Aorta (tissue), 5 donors: ENCODE measurements at regions not wholly inside any gene's neighbourhood (a gene's known extent, or its start where the extent isn't known, plus 50 kb on each side); places are given as distances from the start of the nearest gene placed in this dataset.
"Not testable (repeated sequence)": the region's sequence is repeated elsewhere in the genome, so short reads cannot be mapped to it uniquely, and the experiment has no call there.

ENCODE experiments used
- ATAC-seq: fragments of 200-7000 bp; cut with Tn5 transposase; one replicate; pipeline ENCODE4 v1.9.1; 2022; ENCODE audit warnings: moderate library complexity; ENCODE audit not compliant: low FRiP score
- DNase-seq, 2 donors: peaks; one replicate each; pipeline ENCODE4 v3.0.0-alpha.2; 2020
- H3K27ac ChIP-seq, 2 donors: one replicate each; pipeline ENCODE4 v1.5.1; 2013; ENCODE audit warnings: low read length in 2 of 2, mild to moderate bottlenecking in 2 of 2, moderate library complexity in 2 of 2, control low read depth in 1 of 2, inconsistent platforms in 1 of 2, low read depth in 1 of 2
- H3K27me3 ChIP-seq, 2 donors: one replicate each; pipeline ENCODE4 v1.6.1; 2013; ENCODE audit warnings: control low read depth in 1 of 2, low read length in 1 of 2, mild to moderate bottlenecking in 1 of 2, moderate library complexity in 1 of 2; ENCODE audit not compliant: insufficient read depth in 2 of 2, control insufficient read depth in 1 of 2
- H3K36me3 ChIP-seq, 2 donors: one replicate each; pipeline ENCODE4 v1.6.1; 2013; ENCODE audit warnings: control low read depth in 1 of 2, low read length in 1 of 2, mild to moderate bottlenecking in 1 of 2; ENCODE audit not compliant: insufficient read depth in 2 of 2, control insufficient read depth in 1 of 2
- H3K4me1 ChIP-seq, 2 donors: one replicate each; pipeline ENCODE4 v1.6.1; 2013; ENCODE audit warnings: low read length in 2 of 2, control low read depth in 1 of 2, mild to moderate bottlenecking in 1 of 2, moderate library complexity in 1 of 2; ENCODE audit not compliant: insufficient read depth in 2 of 2, control insufficient read depth in 1 of 2
- H3K4me3 ChIP-seq, 2 donors: one replicate each; pipeline ENCODE4 v1.5.1; 2013; ENCODE audit warnings: low read length in 2 of 2, control low read depth in 1 of 2, mild to moderate bottlenecking in 1 of 2
- H3K9me3 ChIP-seq: one replicate; pipeline ENCODE4 v1.6.1; 2013; ENCODE audit warnings: mild to moderate bottlenecking, low read length; ENCODE audit not compliant: control insufficient read depth
- WGBS, 2 donors: extraction: QIAGEN DNeasy Blood & Tissue Kit; methylation state at CpG; one replicate each; pipeline ENCODE4 v1.1.7; 2013; 5-methylcytosine and 5-hydroxymethylcytosine counted together
- intact Hi-C, 2 donors: fragments of 100-400 bp; cut with DNase I; formaldehyde crosslinking; loops; one replicate each; pipeline versions ENCODE4 v1.14.2 to v1.15.0; 2022
- donor health status: healthy with polysubstance abuse.
- donor health status: Bipolar disorder and iron deficiency.
- donor health status: DM: no; HTN: no; CAD: no.
- donor health status: DM: no; HTN: no; CAD: no.
- donor health status: DM: yes; HTN: yes; CAD: no.

DNA sequence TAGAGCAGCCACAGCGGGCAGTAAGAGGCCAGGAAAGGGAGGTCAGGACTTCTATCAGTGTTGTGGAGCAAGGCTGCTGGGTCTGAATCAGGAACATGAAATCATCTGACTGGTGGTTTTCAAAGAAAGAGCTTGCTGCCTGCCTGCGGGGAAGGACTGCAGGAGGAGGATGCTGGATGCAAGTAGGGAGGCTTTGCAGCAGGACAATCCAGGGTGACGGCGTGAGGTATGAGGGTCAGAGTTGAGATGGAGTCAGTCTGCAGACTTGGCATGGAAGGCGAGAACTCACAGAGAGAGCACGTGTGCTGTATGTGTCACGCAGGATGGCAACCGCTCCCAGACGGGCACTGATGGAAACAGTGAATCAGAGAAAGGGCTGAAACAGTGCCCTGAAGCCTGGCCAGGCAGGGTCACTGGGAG lies 59.2 kb upstream of the CD93 start:
- Histone ChIP-seq H3K4me3 (no peak overlapping the region), H3K36me3 (no peaks in the 10 kb centered on the region), H3K27ac (peak overlapping the region in 1 of 2 donors; percentile 94), H3K4me1 (peaks cover 0 to 8% of the 10 kb centered on the region in 2 donors), H3K9me3 (no peaks in the 10 kb centered on the region), H3K27me3 (no peaks in the 10 kb centered on the region)
- intact Hi-C loops = loop anchor here in 1 of 2 donors (5.0 kb wide), 2 partner anchors 83 to 112 kb away; no protein-coding TSS in a partner anchor
- DNase-seq = peak; percentile 85 to 88
- 31 to 37% methylated on average over 9 of the region's 9 CpGs for WGBS, 2 donors
- peak; percentile 67 for ATAC-seq

DNA sequence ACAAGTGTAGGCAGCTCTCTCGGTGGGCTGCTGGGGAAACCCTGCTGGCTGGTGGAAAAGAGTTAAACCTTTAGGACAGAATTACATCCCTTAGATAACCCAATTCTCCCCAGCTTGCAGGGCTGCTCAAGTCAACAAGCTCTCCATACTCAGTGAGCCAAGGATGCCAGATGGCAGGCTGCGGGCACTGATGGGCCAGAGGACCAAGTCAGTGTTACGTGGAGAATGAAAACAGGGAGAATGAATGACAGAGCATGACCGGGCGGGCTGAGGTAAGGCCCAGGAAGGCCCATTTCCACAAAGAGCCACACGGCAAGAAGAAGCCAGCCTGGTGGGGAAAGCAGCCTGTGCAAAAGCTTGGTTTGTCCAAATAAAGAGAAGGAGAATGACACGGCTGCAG lies 58.7 kb upstream of the CD93 start:
- peaks cover 0 to 8% of the 10 kb centered on the region in 2 donors for H3K4me1 ChIP-seq
- H3K4me3 ChIP-seq = no peak overlapping the region
- ATAC-seq = no peak
- H3K27ac ChIP-seq = peak overlapping the region in 1 of 2 donors; percentile 94
- intact Hi-C loops = loop anchor here in 1 of 2 donors (5.0 kb wide), 3 partner anchors 58 to 112 kb away; partner anchors contain the start of gene CD93
- no peaks in the 10 kb centered on the region for H3K9me3 ChIP-seq
- H3K36me3 ChIP-seq = no peaks in the 10 kb centered on the region
- WGBS, 2 donors = 41 to 59% methylated on average over 7 of the region's 7 CpGs
- DNase-seq = no peak
- H3K27me3 ChIP-seq = no peaks in the 10 kb centered on the region

DNA sequence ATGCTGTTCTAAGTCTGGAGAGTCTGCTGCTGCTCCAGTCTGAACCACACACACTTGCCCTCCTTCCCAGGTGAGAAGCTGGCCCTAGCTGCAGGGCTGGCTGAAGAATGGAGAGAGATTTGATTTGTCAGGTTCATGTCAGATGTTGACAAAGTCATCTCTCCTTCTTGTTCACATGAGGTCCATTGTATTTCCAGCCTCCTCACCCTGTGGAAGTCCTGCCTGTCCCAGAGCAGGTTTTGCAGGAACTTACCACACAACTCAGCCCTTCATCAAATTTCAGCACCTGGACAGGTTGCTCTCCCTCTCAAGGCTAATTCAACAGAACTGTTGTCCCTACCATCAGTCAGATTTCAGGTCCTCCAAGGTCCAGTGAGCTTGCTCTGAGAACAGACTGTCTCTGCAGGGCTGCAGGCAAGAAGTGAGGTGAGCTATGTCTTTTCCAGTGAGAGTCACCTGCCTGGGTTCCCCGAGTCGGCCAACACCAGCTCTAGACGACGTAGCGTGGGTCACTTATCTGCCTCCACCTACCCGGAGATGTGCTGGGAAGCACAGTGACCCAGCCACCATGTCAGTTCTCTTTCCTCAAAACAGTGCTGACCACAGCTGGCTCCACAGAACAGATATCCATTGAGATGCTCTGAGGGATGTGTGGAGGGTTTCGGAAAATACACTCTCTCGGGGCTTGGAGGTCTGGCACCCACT lies 58.0 kb upstream of the CD93 start:
- Histone ChIP-seq H3K27me3 (no peaks in the 10 kb centered on the region), H3K4me3 (no peak overlapping the region), H3K27ac (peak overlapping the region in 1 of 2 donors; percentile 94), H3K36me3 (no peaks in the 10 kb centered on the region), H3K4me1 (peaks cover 0 to 8% of the 10 kb centered on the region in 2 donors), H3K9me3 (no peaks in the 10 kb centered on the region)
- intact Hi-C loops = loop anchor here in 1 of 2 donors (5.0 kb wide), 1 partner anchor 57 kb away; the partner anchor contains the start of gene CD93
- ATAC-seq (no peak), DNase-seq (peak in 1 of 2 donors; percentile 35)
- 97% methylated on average over 8 of the region's 8 CpGs for WGBS, 2 donors

DNA sequence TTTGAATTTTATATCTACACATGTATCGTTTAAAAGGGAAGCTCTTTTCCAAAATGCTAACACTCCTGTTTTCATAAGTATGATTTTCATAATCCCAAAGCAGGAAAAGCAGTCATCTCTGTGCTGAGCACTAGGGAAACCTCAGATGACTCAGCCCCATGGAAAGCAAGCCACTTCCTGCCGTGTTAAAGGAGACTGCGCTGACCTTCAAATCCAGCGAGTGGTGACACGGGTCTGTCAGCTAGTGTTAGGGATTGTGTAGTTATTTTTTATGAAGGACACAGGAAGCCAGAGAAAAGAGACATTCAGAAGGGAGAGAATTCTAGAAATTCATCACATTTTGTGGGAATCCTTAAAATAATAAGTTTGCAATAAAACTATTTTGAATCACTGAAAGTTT lies 57.0 kb upstream of the CD93 start:
- no peaks in the 10 kb centered on the region for H3K27me3 ChIP-seq
- H3K4me3 ChIP-seq = no peak overlapping the region
- ATAC-seq (peak; percentile 61), DNase-seq (peak in 1 of 2 donors; percentile 89)
- 4 to 11% methylated on average over 5 of the region's 5 CpGs for WGBS, 2 donors
- intact Hi-C loops = loop anchor here in 1 of 2 donors (5.0 kb wide), 1 partner anchor 56 kb away; the partner anchor contains the start of gene CD93
- H3K9me3 ChIP-seq = no peaks in the 10 kb centered on the region
- H3K36me3 ChIP-seq = no peaks in the 10 kb centered on the region
- H3K4me1 ChIP-seq = peaks cover 0 to 8% of the 10 kb centered on the region in 2 donors
- H3K27ac ChIP-seq = no peak overlapping the region

DNA sequence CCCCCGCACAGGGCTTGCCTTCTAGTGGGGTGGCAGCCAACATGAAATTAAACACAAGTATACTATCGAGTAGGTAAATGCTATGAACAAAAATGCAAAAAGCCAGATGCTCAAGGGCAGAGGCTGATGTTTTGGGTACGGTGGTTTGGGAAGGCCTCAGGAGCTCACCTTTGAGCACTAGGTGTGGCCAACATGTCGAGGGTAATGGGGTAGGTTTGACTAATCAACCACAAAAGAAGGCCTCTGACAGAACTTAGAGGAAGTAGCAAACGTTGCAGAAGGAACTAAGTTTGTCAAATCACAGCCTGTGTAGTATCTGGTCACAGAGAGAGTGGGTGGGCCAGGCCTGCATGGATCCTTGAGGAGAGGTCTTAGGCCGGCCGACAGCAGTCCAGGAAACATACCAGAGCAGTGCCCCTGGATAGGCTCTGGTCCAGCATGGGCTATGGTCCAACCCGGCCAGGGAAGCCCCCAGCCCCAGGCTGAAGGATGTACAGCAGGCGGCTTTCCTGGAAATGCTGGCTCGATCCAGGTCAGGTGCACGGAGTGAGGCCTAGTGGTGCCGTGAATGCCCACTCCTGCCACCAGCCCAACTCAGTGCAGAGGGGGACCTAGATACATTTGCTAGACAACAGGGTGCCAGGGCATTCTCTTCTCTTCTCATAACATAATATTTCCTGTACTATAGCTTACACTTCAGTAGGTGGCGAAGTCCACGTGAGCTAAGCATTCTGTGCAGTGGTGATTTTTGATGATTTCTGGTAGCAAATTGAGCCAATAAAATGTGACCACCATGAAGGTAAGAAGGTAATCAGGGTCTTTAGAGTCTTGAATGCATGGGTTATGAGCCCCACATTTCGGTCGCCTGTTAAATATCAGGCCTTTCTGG lies 56.3 kb upstream of the CD93 start:
- DNase-seq (peak in 1 of 2 donors; percentile 50), ATAC-seq (peak; percentile 37)
- H3K4me1 ChIP-seq = peaks cover 0 to 6% of the 10 kb centered on the region in 2 donors
- peak overlapping the region; percentile 73 to 76 for H3K27ac ChIP-seq
- intact Hi-C loops = loop anchor here in 1 of 2 donors (5.0 kb wide), 1 partner anchor 55 kb away; the partner anchor contains the start of gene CD93
- H3K27me3 ChIP-seq = no peaks in the 10 kb centered on the region
- WGBS, 2 donors = 88 to 90% methylated on average over 16 of the region's 16 CpGs
- H3K36me3 ChIP-seq = no peaks in the 10 kb centered on the region
- H3K4me3 ChIP-seq = no peak overlapping the region
- no peaks in the 10 kb centered on the region for H3K9me3 ChIP-seq

DNA sequence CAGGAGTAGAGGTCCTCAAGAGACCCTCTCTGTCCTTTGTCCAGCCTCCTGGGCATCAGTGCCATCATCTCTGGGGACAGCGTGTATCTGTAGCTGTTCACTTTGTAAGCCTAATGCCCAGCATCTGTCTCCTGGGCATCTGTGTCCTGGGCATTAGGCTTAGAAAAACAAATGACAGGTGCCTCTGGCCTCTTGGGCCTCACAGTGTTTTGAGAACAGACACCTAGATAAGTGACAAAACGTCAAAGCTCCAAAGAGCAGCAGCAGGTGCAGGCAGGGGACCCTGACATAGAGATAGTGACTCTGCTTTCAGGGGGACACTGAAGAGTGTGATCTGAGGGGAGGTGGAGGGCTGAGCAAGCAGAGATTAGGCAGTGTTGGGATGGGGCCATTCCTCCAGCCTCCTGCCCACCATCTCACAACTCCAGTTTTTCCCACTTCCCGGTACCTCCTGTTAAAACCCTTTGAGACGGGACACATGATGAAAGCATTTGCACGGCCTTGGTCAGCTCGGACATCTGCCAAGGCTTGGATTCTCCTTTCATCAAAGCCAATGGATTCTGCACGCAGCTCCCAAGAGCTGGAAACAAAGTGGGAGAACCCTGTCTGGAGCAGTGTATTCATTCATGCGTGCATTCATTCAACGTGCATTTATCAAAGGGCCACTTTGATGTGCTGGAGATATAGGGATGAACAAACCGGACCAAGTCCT lies 55.5 kb upstream of the CD93 start:
- no peaks in the 10 kb centered on the region for H3K36me3 ChIP-seq
- 91 to 92% methylated on average over 10 of the region's 10 CpGs for WGBS, 2 donors
- ATAC-seq (no peak), DNase-seq (peak in 1 of 2 donors; percentile 23)
- no peak overlapping the region for H3K27ac ChIP-seq
- intact Hi-C loops = loop anchor here in 1 of 2 donors (5.0 kb wide), 1 partner anchor 54 kb away; the partner anchor contains the start of gene CD93
- H3K9me3 ChIP-seq = no peaks in the 10 kb centered on the region
- no peaks in the 10 kb centered on the region for H3K27me3 ChIP-seq
- no peak overlapping the region for H3K4me3 ChIP-seq
- peaks cover 0 to 6% of the 10 kb centered on the region in 2 donors for H3K4me1 ChIP-seq

DNA sequence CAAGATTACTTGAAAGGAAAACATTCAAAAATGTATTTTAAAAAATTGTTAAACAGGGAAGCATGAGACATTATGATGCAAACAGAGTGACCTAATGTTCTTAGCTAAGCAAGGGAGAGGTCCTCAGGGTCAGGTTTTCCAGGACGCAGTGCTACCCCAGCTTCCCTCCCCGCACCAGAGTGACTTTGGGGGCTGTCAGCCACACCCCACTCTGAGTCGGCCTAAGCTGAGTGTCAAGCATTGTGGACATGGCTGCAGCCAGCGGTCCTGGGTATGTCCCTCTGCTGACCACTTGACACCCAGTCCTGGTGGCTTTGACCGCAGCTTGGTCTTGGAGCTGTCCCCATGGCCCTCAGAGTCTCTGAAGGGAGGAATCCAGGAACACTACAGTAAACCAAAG lies 54.9 kb upstream of the CD93 start:
- Histone ChIP-seq H3K27ac (no peak overlapping the region), H3K27me3 (no peaks in the 10 kb centered on the region), H3K36me3 (no peaks in the 10 kb centered on the region), H3K9me3 (no peaks in the 10 kb centered on the region), H3K4me1 (peaks cover 0 to 6% of the 10 kb centered on the region in 2 donors), H3K4me3 (no peak overlapping the region)
- WGBS, 2 donors = 94 to 97% methylated on average over 5 of the region's 5 CpGs
- intact Hi-C loops = loop anchor here in 1 of 2 donors (5.0 kb wide), 1 partner anchor 54 kb away; the partner anchor contains the start of gene CD93
- ATAC-seq (no peak), DNase-seq (peak in 1 of 2 donors; percentile 51)

DNA sequence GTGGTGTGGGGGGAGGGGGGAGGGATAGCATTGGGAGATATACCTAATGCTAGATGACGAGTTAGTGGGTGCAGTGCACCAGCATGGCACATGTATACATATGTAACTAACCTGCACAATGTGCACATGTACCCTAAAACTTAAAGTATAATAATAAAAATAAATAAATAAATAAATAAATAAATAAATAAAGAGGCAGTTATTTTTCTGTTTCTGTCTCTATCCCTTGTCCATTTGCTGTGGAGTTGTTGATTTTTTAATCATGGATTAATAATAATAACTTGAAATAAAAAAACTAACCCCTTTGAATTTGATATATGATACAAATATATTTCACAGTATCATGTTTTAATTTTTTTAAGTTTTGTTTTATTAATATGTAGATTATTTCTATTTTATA lies 53.9 kb upstream of the CD93 start:
- DNase-seq, H3K27me3 ChIP-seq, H3K9me3 ChIP-seq, H3K27ac ChIP-seq, H3K4me3 ChIP-seq, ATAC-seq, H3K36me3 ChIP-seq, H3K4me1 ChIP-seq: not testable (repeated sequence)
- intact Hi-C loops = loop anchor here in 1 of 2 donors (5.0 kb wide), 1 partner anchor 53 kb away; the partner anchor contains the start of gene CD93
- 82 to 100% methylated on average over 1 of the region's 1 CpG for WGBS, 2 donors
